ENCODE measurements at regions not wholly inside any gene's neighbourhood (a gene's known extent, or its start where the extent isn't known, plus 50 kb on each side); places are given as distances from the start of the nearest gene placed in this dataset.
"Not testable (repeated sequence)": the region's sequence is repeated elsewhere in the genome, so short reads cannot be mapped to it uniquely, and the experiment has no call there.

DNA sequence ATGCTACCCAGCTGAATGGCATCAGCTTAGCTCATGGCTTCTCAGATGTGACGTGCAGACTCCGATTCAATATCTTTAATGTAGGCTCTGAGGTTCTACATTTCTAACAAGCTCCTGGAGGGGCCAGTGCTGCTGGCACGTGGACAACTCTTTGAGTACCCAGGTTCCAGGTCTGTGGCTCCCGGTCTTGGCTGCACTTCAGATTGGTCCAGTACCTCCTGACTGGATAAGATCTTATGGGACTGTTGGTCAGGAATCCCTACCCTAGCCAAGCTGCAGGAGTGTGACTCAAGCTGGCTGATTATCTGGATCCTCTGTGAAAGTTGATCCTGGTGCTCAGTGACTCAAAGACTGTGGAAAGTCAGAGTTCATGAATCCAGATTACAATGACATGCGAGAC is 222.1 kb downstream of the ANKRD30B start:
- TF ChIP-seq, protein P1, sequence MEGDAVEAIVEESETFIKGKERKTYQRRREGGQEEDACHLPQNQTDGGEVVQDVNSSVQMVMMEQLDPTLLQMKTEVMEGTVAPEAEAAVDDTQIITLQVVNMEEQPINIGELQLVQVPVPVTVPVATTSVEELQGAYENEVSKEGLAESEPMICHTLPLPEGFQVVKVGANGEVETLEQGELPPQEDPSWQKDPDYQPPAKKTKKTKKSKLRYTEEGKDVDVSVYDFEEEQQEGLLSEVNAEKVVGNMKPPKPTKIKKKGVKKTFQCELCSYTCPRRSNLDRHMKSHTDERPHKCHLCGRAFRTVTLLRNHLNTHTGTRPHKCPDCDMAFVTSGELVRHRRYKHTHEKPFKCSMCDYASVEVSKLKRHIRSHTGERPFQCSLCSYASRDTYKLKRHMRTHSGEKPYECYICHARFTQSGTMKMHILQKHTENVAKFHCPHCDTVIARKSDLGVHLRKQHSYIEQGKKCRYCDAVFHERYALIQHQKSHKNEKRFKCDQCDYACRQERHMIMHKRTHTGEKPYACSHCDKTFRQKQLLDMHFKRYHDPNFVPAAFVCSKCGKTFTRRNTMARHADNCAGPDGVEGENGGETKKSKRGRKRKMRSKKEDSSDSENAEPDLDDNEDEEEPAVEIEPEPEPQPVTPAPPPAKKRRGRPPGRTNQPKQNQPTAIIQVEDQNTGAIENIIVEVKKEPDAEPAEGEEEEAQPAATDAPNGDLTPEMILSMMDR (IDR thresholded peaks at IDR 0.05), result no peak
- H3K9me3 ChIP-seq, result no peaks in the 10 kb centered on the region
- H3K4me3 ChIP-seq, result no peak overlapping the region
- no peaks in the 10 kb centered on the region for H3K4me1 ChIP-seq
- H3K27ac ChIP-seq, result no peak overlapping the region
- no peak for ATAC-seq
- no peak for DNase-seq
- H3K36me3 ChIP-seq, result no peaks in the 10 kb centered on the region
- H3K27me3 ChIP-seq, result no peaks in the 10 kb centered on the region
- intact Hi-C loops (cut with DNase I), result no loop called here

DNA sequence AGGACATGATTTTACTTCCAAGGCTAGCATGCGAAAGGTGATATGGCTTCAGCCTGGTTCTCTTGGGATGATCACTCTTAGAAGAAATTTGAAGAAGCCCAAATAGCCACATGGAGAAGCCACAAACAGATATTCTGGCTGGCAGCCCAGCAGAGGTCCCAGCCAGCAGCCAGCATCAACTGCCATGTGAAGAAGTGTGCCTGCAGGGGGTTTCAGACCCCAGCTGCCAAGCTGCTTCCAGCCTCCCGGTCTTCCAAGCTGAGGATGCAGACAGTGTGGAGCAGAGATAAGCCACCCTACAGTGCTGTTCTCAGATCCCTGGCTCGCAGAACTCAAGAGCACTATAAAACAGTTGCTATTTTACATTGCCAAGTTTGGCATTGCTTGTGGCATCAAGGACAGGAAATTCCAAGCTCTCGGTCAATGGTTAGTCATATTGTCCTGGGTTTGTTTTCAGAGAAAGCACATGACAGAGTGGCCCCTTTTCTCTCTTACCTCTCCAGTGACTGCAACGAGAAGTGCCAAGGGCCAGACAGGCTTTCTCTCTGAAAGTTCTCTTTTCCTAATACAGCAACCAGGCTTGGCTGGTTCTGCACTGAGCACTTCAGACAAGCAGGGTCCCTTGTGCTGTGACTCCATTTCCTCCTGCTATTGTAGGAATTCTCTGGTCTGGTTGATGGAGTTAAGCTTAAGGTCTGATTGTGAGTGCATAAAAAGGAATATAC is 223.7 kb downstream of the ANKRD30B start:
- H3K36me3 ChIP-seq, result no peaks in the 10 kb centered on the region
- TF ChIP-seq, protein P1 (IDR thresholded peaks at IDR 0.05), result no peak
- intact Hi-C loops (cut with DNase I), result no loop called here

DNA sequence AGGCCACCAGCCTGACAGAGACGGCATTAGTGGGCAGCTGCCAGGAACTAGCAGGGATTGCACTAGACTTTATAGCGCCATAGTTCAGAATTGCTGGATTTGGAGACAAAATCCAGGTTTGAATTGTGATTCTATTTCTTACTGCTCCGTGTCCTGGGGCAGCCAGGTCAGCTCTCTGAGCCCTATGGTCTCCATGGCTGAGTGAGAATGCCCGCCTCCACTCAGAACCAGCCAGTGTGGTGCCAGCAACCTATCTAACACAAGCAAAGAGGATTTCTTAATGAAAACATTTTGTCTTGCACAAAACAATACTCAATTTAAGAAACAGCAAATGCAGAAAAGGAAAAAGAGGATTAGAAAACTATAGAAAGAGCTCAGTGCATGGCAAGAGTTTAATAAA is 225.4 kb downstream of the ANKRD30B start:
- intact Hi-C loops (cut with DNase I); H3K4me1 ChIP-seq; H3K27ac ChIP-seq; H3K36me3 ChIP-seq; DNase-seq; H3K9me3 ChIP-seq; H3K27me3 ChIP-seq; ATAC-seq; H3K4me3 ChIP-seq: not testable (repeated sequence)

More for the DNA sequence above, 223.7 kb downstream of the ANKRD30B start:
- Histone ChIP-seq H3K27me3 (no peaks in the 10 kb centered on the region), H3K9me3 (no peaks in the 10 kb centered on the region), H3K4me3 (no peak overlapping the region), H3K4me1 (no peaks in the 10 kb centered on the region), H3K27ac (no peak overlapping the region)
- no peak for DNase-seq
- ATAC-seq, result peak; percentile 36

DNA sequence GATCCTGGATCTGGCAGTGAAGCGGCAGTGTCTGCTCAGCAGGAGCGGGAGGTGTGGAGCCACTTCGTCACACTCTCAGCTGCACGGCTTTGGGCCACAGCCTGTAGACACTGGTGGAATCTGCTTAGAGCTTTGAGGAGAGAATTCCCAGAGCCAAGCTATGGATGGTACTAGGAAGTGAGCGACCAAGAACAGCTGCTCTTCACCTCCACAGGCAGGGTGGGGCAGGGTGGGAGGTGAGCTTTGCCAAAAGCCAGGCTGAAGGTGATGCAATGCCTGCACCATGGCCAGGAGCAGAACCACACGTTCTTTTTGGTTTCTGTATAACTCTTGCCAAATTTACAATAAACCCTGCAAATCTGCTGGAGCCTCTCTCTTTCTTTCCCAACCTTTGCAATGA is 226.1 kb downstream of the ANKRD30B start:
- DNase-seq, result no peak
- Histone ChIP-seq H3K9me3 (no peaks in the 10 kb centered on the region), H3K4me3 (no peak overlapping the region), H3K36me3 (no peaks in the 10 kb centered on the region), H3K4me1 (no peaks in the 10 kb centered on the region), H3K27me3 (no peaks in the 10 kb centered on the region), H3K27ac (no peak overlapping the region)
- TF ChIP-seq, protein P1 (IDR thresholded peaks at IDR 0.05), result no peak
- intact Hi-C loops (cut with DNase I), result no loop called here
- no peak for ATAC-seq

DNA sequence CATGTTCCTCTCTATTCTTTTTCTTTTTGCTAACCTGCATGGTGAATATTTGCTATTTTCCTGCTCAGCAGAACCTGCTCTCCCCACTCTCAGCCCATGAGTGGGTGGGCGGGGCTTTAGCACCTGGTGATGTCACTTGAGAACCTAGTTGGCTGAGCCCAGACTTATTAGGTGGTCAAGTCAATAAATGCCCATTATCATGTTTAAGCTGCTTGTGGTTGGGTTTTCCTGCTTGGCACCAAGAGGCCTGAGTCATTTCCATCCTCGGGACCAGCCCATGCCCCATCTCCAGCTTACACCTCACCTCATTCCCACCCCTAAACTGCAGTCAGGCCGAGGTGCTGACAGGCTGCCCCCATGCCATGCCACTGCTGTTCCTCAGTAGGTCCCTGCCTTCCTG is 226.6 kb downstream of the ANKRD30B start:
- TF ChIP-seq, protein P1 (IDR thresholded peaks at IDR 0.05), result no peak
- H3K36me3 ChIP-seq, result no peaks in the 10 kb centered on the region
- H3K4me1 ChIP-seq, result no peaks in the 10 kb centered on the region
- DNase-seq (peak in 1 of 4 donors; percentile 26), ATAC-seq (peak; percentile 55)
- no peaks in the 10 kb centered on the region for H3K27me3 ChIP-seq
- no peaks in the 10 kb centered on the region for H3K9me3 ChIP-seq
- H3K4me3 ChIP-seq, result no peak overlapping the region
- H3K27ac ChIP-seq, result no peak overlapping the region
- intact Hi-C loops (cut with DNase I), result no loop called here

DNA sequence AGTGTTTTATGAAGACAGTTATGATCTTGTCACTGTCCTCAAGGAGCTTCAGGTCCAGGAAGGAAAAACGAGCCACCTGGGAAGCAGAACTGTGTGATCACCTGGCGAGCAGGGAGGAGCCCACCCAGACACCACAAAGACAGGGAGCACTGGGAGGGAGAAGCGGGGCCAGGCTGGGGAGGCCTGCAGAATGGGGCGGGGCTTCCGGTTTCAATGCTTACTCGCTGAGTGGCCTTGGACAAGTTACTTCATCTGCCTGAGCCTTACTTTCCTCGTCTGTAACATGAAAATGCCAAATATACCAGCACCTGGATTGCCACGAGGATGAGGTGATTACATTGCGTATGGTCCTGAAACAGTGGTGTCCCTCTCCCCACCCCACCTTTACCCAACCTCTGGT is 227.5 kb downstream of the ANKRD30B start:
- Histone ChIP-seq H3K9me3 (no peaks in the 10 kb centered on the region), H3K4me3 (no peak overlapping the region), H3K4me1 (no peaks in the 10 kb centered on the region), H3K27me3 (no peaks in the 10 kb centered on the region), H3K36me3 (no peaks in the 10 kb centered on the region), H3K27ac (no peak overlapping the region)
- no peak for ATAC-seq
- intact Hi-C loops (cut with DNase I), result no loop called here
- no peak for DNase-seq
- TF ChIP-seq, protein P1 (IDR thresholded peaks at IDR 0.05), result no peak
